ENCODE measurements at regions not wholly inside any gene's neighbourhood (a gene's known extent, or its start where the extent isn't known, plus 50 kb on each side); places are given as distances from the start of the nearest gene placed in this dataset.

- Histone ChIP-seq H3K79me2 (ENCODE audit: control insufficient read depth, insufficient read depth, low read length) (no peaks in the 10 kb centered on the region), H3K9me3 (ENCODE audit: control insufficient read depth, low read depth, low read length) (no peaks in the 10 kb centered on the region), H3K27ac (ENCODE audit: control insufficient read depth, insufficient read depth, low read length) (no peak overlapping the region), H2AFZ (ENCODE audit: control insufficient read depth, low read length) (no peak overlapping the region), H4K20me1 (ENCODE audit: control insufficient read depth, extremely low read depth, insufficient read depth, low read length) (no peaks in the 10 kb centered on the region), H3K4me2 (ENCODE audit: control insufficient read depth, extremely low read depth, insufficient read depth, low read depth, low read length) (no peak overlapping the region), H3K4me3 (ENCODE audit: control insufficient read depth in 2 of 3, extremely low read depth in 1 of 3, insufficient read depth in 2 of 3, low read depth in 1 of 3, low read length in 3 of 3) (no peak overlapping the region), H3K9me1 (ENCODE audit: control insufficient read depth, extremely low read depth, insufficient read depth, low read length) (no peaks in the 10 kb centered on the region), H3K4me1 (ENCODE audit: control insufficient read depth, extremely low read depth, insufficient read depth, low read length) (no peaks in the 10 kb centered on the region), H3K36me3 (ENCODE audit: control insufficient read depth in 2 of 2, extremely low read depth in 1 of 2, insufficient read depth in 2 of 2, low read length in 2 of 2) (no peaks in the 10 kb centered on the region), H3K9ac (ENCODE audit: control insufficient read depth, extremely low read depth, insufficient read depth, low read length) (no peak overlapping the region), H3K27me3 (ENCODE audit: control insufficient read depth, extremely low read depth, insufficient read depth, low read length) (no peaks in the 10 kb centered on the region)
- no peak for TF ChIP-seq EZH2 (IDR thresholded peaks at IDR 0.05; ENCODE audit: low read length)
- no peak for FAIRE-seq
- dilution Hi-C loops (cut with MboI; ENCODE audit: extremely low pct_ligation_motif_present, low sequenced_read_pairs), result no loop called here
- no peak for DNase-seq (ENCODE audit: low read depth, low spot score)
These were observed 716.8 kb upstream of the SLITRK5 start for GRCh38 chr13:86954341-86954740.

DNA sequence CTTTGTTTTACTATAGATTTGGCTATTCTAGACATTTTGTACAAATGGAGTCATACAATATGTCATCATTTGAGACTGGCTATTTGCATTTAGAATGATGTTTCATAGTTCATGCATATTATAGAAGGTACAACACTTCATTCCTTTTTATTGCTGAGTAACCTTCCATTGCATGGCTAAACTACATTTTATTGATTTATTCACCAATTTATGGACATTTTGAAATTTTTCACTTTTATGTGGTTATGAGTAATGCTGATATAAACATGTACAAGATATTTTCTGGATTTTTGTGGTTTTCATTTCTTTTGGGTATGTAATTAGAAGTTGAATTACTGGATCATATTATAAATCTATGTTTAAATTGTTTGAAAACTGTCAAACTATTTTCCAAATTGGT, 710.3 kb upstream of the SLITRK5 start:
- Histone ChIP-seq H3K36me3 (ENCODE audit: control insufficient read depth in 2 of 2, extremely low read depth in 1 of 2, insufficient read depth in 2 of 2, low read length in 2 of 2) (no peaks in the 10 kb centered on the region), H2AFZ (ENCODE audit: control insufficient read depth, low read length) (no peak overlapping the region), H4K20me1 (ENCODE audit: control insufficient read depth, extremely low read depth, insufficient read depth, low read length) (no peaks in the 10 kb centered on the region), H3K4me3 (ENCODE audit: control insufficient read depth in 2 of 3, extremely low read depth in 1 of 3, insufficient read depth in 2 of 3, low read depth in 1 of 3, low read length in 3 of 3) (no peak overlapping the region), H3K9ac (ENCODE audit: control insufficient read depth, extremely low read depth, insufficient read depth, low read length) (no peak overlapping the region), H3K9me1 (ENCODE audit: control insufficient read depth, extremely low read depth, insufficient read depth, low read length) (no peaks in the 10 kb centered on the region), H3K79me2 (ENCODE audit: control insufficient read depth, insufficient read depth, low read length) (no peaks in the 10 kb centered on the region), H3K27ac (ENCODE audit: control insufficient read depth, insufficient read depth, low read length) (no peak overlapping the region), H3K27me3 (ENCODE audit: control insufficient read depth, extremely low read depth, insufficient read depth, low read length) (no peaks in the 10 kb centered on the region), H3K4me2 (ENCODE audit: control insufficient read depth, extremely low read depth, insufficient read depth, low read depth, low read length) (no peak overlapping the region), H3K9me3 (ENCODE audit: control insufficient read depth, low read depth, low read length) (no peaks in the 10 kb centered on the region), H3K4me1 (ENCODE audit: control insufficient read depth, extremely low read depth, insufficient read depth, low read length) (no peaks in the 10 kb centered on the region)
- no peak for FAIRE-seq
- dilution Hi-C loops (cut with MboI; ENCODE audit: extremely low pct_ligation_motif_present, low sequenced_read_pairs), result no loop called here
- TF ChIP-seq EZH2 (IDR thresholded peaks at IDR 0.05; ENCODE audit: low read length), result no peak
- TF ChIP-seq CTCF (optimal IDR thresholded peaks at IDR 0.05 in 1 of 3, IDR thresholded peaks at IDR 0.05 in 1 of 3, conservative IDR thresholded peaks at IDR 0.05 in 1 of 3; ENCODE audit: extremely low read depth in 1 of 3, insufficient read depth in 2 of 3, low read length in 3 of 3), result no peak
- DNase-seq (ENCODE audit: low read depth, low spot score), result no peak

DNA sequence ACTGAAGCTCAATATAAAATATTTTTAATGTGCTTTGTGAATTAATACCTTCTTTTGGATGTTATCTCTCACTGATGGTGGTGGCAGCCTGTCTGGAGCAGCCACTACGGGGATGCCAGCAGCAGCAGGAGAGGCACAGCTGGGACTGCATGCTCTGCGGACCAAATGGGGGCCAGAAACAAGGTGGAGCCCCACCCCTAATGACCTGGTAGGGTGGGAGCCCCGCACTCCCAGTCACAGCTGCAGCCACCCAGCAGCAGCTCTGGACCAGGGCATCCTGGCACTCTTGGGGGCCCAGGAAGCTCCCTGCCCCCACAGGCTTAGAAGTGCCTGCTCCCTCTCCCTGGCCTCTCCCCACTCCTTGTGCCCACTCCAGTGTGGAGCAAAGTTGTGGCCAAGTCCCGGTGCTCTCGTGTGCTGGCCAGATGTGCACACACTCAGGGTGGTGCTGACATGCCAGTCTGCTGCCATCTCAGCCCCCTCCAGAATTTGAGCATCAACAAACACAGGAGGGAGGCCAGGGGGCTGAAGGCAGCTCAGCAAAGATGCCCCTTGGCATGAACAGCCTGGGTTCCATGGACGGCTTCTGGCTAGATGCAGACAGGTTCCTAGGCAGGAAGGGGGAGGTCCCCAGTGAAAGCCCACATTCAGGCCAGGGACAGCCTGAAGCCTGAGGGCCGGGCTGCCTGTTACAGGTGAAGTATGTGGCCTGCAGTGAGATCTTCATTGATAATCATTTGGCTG, 696.7 kb upstream of the SLITRK5 start:
- Histone ChIP-seq H3K4me2 (ENCODE audit: control insufficient read depth, extremely low read depth, insufficient read depth, low read depth, low read length) (no peak overlapping the region), H3K9ac (ENCODE audit: control insufficient read depth, extremely low read depth, insufficient read depth, low read length) (no peak overlapping the region), H3K36me3 (ENCODE audit: control insufficient read depth in 2 of 2, extremely low read depth in 1 of 2, insufficient read depth in 2 of 2, low read length in 2 of 2) (no peaks in the 10 kb centered on the region), H3K4me3 (ENCODE audit: control insufficient read depth in 2 of 3, extremely low read depth in 1 of 3, insufficient read depth in 2 of 3, low read depth in 1 of 3, low read length in 3 of 3) (no peak overlapping the region), H3K27ac (ENCODE audit: control insufficient read depth, insufficient read depth, low read length) (no peak overlapping the region), H3K27me3 (ENCODE audit: control insufficient read depth, extremely low read depth, insufficient read depth, low read length) (no peaks in the 10 kb centered on the region), H2AFZ (ENCODE audit: control insufficient read depth, low read length) (no peak overlapping the region), H3K79me2 (ENCODE audit: control insufficient read depth, insufficient read depth, low read length) (no peaks in the 10 kb centered on the region), H3K9me3 (ENCODE audit: control insufficient read depth, low read depth, low read length) (no peaks in the 10 kb centered on the region), H3K9me1 (ENCODE audit: control insufficient read depth, extremely low read depth, insufficient read depth, low read length) (no peaks in the 10 kb centered on the region), H3K4me1 (ENCODE audit: control insufficient read depth, extremely low read depth, insufficient read depth, low read length) (no peaks in the 10 kb centered on the region), H4K20me1 (ENCODE audit: control insufficient read depth, extremely low read depth, insufficient read depth, low read length) (no peaks in the 10 kb centered on the region)
- FAIRE-seq (no peak), DNase-seq (ENCODE audit: low read depth, low spot score) (no peak)
- dilution Hi-C loops (cut with MboI; ENCODE audit: extremely low pct_ligation_motif_present, low sequenced_read_pairs), result no loop called here
- TF ChIP-seq EZH2 (IDR thresholded peaks at IDR 0.05; ENCODE audit: low read length), result no peak
- TF ChIP-seq CTCF (optimal IDR thresholded peaks at IDR 0.05 in 1 of 3, IDR thresholded peaks at IDR 0.05 in 1 of 3, conservative IDR thresholded peaks at IDR 0.05 in 1 of 3; ENCODE audit: extremely low read depth in 1 of 3, insufficient read depth in 2 of 3, low read length in 3 of 3), result no peak
